ENCODE measurements at regions not wholly inside any gene's neighbourhood (a gene's known extent, or its start where the extent isn't known, plus 50 kb on each side); places are given as distances from the start of the nearest gene placed in this dataset.

- ChIA-PET POLR2A (no interaction called here), CTCF (no interaction called here)
- H3K27ac Mint-ChIP-seq: no peak overlapping the region
- peaks cover 6% of the 10 kb centered on the region; the same call in 1 of the 2 replicates for H3K27me3 Mint-ChIP-seq (ENCODE audit: low read depth)
- DNase-seq (ENCODE audit: low spot score) (no peak), ATAC-seq (no peak)
- no peak overlapping the region for H3K4me3 Mint-ChIP-seq
- peaks cover 89% of the 10 kb centered on the region for H3K9me3 Mint-ChIP-seq
- TF ChIP-seq E2F5 (CRISPR knock-in tag; IDR thresholded peaks at IDR 0.05): no peak
- TF ChIP-seq NFE2L1 (CRISPR knock-in tag; IDR thresholded peaks at IDR 0.05): no peak
- no peak for TF ChIP-seq SMAD4 (CRISPR knock-in tag; IDR thresholded peaks at IDR 0.05)
- TF ChIP-seq E2F1 (CRISPR knock-in tag; IDR thresholded peaks at IDR 0.05): no peak
- TF ChIP-seq GTF2I (CRISPR knock-in tag; conservative IDR thresholded peaks at IDR 0.05): no peak
- no peak for TF ChIP-seq USF1 (CRISPR knock-in tag; IDR thresholded peaks at IDR 0.05)
- no peak for TF ChIP-seq ZNF138 (CRISPR knock-in tag; conservative IDR thresholded peaks at IDR 0.05)
- no peak for TF ChIP-seq EMX1 (CRISPR knock-in tag; IDR thresholded peaks at IDR 0.05)
- no peak for TF ChIP-seq CBFB (CRISPR knock-in tag; IDR thresholded peaks at IDR 0.05; ENCODE audit: low read depth)
- no peak for TF ChIP-seq TEAD1 (CRISPR knock-in tag; IDR thresholded peaks at IDR 0.05)
- no peak for TF ChIP-seq ZNF317 (CRISPR knock-in tag; IDR thresholded peaks at IDR 0.05; ENCODE audit: borderline replicate concordance, low read depth)
- no peak for TF ChIP-seq ZNF423 (CRISPR knock-in tag; IDR thresholded peaks at IDR 0.05)
- TF ChIP-seq PRDM15 (CRISPR knock-in tag; IDR thresholded peaks at IDR 0.05): no peak
- no peak for TF ChIP-seq ZNF512 (CRISPR knock-in tag; IDR thresholded peaks at IDR 0.05; ENCODE audit: borderline replicate concordance)
- no peak for TF ChIP-seq TCF7 (CRISPR knock-in tag; IDR thresholded peaks at IDR 0.05; ENCODE audit: low read depth)
- TF ChIP-seq ZSCAN18 (CRISPR knock-in tag; IDR thresholded peaks at IDR 0.05): no peak
- no peaks in the 10 kb centered on the region for H3K4me1 Mint-ChIP-seq
- peaks cover 60% of the 10 kb centered on the region for H3K36me3 Mint-ChIP-seq
These were observed 449.0 kb downstream of the NPHP4 start for GRCh38 chr1:5543235-5543634.

- CTCF ChIA-PET: no interaction called here
- no peak for ATAC-seq
- no peak overlapping the region for H3K4me3 Mint-ChIP-seq
- TF ChIP-seq STAT6 (CRISPR knock-in tag; conservative IDR thresholded peaks at IDR 0.05; ENCODE audit: low read depth) (no peak), GRHL2 (CRISPR knock-in tag; IDR thresholded peaks at IDR 0.05; ENCODE audit: insufficient replicate concordance, severe bottlenecking) (no peak), CREM (CRISPR knock-in tag; IDR thresholded peaks at IDR 0.05) (no peak), ETV6 (CRISPR knock-in tag; IDR thresholded peaks at IDR 0.05) (no peak), CREB1 (CRISPR knock-in tag; IDR thresholded peaks at IDR 0.05) (no peak), KAT7 (CRISPR knock-in tag; IDR thresholded peaks at IDR 0.05; ENCODE audit: borderline replicate concordance) (no peak), ZNF121 (CRISPR knock-in tag; IDR thresholded peaks at IDR 0.05) (no peak), ZNF512 (CRISPR knock-in tag; IDR thresholded peaks at IDR 0.05; ENCODE audit: borderline replicate concordance) (no peak), TEAD1 (CRISPR knock-in tag; IDR thresholded peaks at IDR 0.05) (no peak)
These were observed 459.4 kb downstream of the NPHP4 start for GRCh38 chr1:5532811-5533210.

More at GRCh38 chr1:5532811-5533210, 459.4 kb downstream of the NPHP4 start:
- Mint-ChIP-seq H3K27ac (no peak overlapping the region), H3K36me3 (peaks cover 71% of the 10 kb centered on the region), H3K9me3 (peaks cover 97% of the 10 kb centered on the region), H3K27me3 (ENCODE audit: low read depth) (peaks cover 23% of the 10 kb centered on the region), H3K4me1 (no peaks in the 10 kb centered on the region)
- no peak for DNase-seq (ENCODE audit: low spot score)
- POLR2A ChIA-PET: no interaction called here

Data from WTC11 (cell line).